GM12892 (cell line): ENCODE measurements at regions not wholly inside any gene's neighbourhood (a gene's known extent, or its start where the extent isn't known, plus 50 kb on each side); places are given as distances from the start of the nearest gene placed in this dataset.

Experiments used
- POLR2A ChIP-seq: IDR thresholded peaks from 2 replicates; pipeline ENCODE4 v1.6.1; 2011; ENCODE audit warnings: low read depth, low read length, control low read depth
- POLR2AphosphoS5 ChIP-seq: IDR thresholded peaks from 2 replicates; pipeline ENCODE4 v1.6.1; 2011; ENCODE audit warnings: low read depth, low read length, control low read depth
- TAF1 ChIP-seq: IDR thresholded peaks from 2 replicates; pipeline ENCODE4 v1.6.1; 2011; ENCODE audit warnings: low read depth, mild to moderate bottlenecking, control low read depth, low read length, borderline replicate concordance

- TF ChIP-seq POLR2AphosphoS5 = no peak
- no peak for TF ChIP-seq POLR2A
- TF ChIP-seq TAF1 = no peak
Observed at GRCh38 chr12:105510526-105510925, 180.0 kb downstream of the C12orf75 start.
